Tibial nerve (tissue), 3 donors: ENCODE measurements at regions not wholly inside any gene's neighbourhood (a gene's known extent, or its start where the extent isn't known, plus 50 kb on each side); places are given as distances from the start of the nearest gene placed in this dataset.

Experiments
- POLR2A ChIP-seq, 2 donors: fragments of 450-650 bp; IDR thresholded peaks; one replicate each; pipeline ENCODE4 v1.6.1; 2017; ENCODE audit warnings: antibody characterized with exemption in 2 of 2, mild to moderate bottlenecking in 2 of 2, moderate library complexity in 2 of 2
- TF ChIP-seq, protein P1 (sequence below), 5 experiments: fragments of 200-600 bp in 3 of 5; fragments of 450-650 bp in 2 of 5; sonication (generic) in 3 of 5; IDR thresholded peaks; one replicate each; pipeline ENCODE4 v1.5.1; 2016 to 2019; ENCODE audit warnings: antibody characterized with exemption in 5 of 5, mild to moderate bottlenecking in 3 of 5, moderate library complexity in 2 of 5

DNA sequence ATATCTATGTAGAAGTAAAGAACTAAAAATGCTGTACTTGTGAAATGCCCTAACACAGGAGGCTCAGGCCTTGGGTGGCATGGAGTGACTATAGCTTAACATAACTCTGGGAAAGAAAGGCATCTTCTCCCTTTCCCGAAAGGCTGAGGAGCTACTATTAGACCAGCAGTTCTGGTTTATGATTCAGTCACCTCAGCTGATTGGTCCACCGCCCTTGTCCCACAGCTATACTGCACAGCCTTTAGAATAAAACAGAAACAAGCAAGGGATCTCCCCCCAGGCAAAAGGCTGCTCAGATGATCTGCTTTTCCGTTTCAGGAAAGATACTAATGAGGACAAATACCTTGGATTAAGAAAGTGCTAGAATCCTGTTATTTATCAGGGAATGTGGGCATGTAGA, 171.3 kb downstream of the SNCA start:
- TF ChIP-seq, protein P1, sequence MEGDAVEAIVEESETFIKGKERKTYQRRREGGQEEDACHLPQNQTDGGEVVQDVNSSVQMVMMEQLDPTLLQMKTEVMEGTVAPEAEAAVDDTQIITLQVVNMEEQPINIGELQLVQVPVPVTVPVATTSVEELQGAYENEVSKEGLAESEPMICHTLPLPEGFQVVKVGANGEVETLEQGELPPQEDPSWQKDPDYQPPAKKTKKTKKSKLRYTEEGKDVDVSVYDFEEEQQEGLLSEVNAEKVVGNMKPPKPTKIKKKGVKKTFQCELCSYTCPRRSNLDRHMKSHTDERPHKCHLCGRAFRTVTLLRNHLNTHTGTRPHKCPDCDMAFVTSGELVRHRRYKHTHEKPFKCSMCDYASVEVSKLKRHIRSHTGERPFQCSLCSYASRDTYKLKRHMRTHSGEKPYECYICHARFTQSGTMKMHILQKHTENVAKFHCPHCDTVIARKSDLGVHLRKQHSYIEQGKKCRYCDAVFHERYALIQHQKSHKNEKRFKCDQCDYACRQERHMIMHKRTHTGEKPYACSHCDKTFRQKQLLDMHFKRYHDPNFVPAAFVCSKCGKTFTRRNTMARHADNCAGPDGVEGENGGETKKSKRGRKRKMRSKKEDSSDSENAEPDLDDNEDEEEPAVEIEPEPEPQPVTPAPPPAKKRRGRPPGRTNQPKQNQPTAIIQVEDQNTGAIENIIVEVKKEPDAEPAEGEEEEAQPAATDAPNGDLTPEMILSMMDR (IDR thresholded peaks at IDR 0.05) = no peak
- no peak for TF ChIP-seq POLR2A (IDR thresholded peaks at IDR 0.05)
